Muscle of back (tissue), 3 donors: ENCODE measurements at regions not wholly inside any gene's neighbourhood (a gene's known extent, or its start where the extent isn't known, plus 50 kb on each side); places are given as distances from the start of the nearest gene placed in this dataset.

ENCODE experiments used
- DNase-seq, 3 donors: peaks; one replicate each; pipeline versions ENCODE4 v3.0.0 to v3.0.0-alpha.2; 2013

DNA sequence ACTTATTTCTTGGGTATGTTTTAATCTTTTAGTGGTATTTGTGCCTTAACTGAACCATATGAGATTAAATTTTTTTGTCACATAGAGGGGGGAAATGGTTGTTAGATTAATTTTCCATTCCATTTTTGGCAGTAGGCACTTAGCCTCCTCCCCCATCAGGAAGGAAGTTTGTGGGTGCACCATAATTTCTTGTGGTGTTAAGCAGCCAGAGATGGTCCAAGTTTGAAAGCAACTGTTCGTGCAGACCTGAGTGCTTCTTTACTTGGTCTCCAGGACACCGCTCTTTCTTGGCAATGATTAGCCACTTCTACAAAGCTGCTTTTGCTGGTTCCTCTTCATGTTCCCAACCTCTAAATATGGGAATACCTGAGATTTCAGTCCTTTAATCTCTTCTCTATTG lies 92.7 kb upstream of the RPL34 start:
- DNase-seq: no peak

DNA sequence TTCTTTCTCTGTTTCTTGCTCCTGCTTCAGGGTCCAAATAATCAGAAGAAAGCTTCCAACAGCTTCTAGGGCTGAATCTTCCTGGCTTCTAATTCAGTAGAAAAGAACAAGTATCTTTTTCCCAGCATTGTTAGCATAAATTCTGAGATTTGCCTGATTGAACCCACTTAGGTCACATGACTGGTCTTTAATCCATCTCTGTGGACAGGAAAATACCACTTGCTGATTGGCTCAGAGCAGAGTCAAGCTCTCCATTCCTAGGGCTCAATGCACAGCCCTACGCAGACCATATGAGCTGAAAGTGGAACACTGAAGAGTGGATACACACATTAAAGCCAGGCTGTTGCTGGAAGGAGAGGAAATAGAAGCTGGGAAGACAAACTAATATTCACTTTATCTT lies 99.6 kb upstream of the RPL34 start:
- DNase-seq: no peak

DNA sequence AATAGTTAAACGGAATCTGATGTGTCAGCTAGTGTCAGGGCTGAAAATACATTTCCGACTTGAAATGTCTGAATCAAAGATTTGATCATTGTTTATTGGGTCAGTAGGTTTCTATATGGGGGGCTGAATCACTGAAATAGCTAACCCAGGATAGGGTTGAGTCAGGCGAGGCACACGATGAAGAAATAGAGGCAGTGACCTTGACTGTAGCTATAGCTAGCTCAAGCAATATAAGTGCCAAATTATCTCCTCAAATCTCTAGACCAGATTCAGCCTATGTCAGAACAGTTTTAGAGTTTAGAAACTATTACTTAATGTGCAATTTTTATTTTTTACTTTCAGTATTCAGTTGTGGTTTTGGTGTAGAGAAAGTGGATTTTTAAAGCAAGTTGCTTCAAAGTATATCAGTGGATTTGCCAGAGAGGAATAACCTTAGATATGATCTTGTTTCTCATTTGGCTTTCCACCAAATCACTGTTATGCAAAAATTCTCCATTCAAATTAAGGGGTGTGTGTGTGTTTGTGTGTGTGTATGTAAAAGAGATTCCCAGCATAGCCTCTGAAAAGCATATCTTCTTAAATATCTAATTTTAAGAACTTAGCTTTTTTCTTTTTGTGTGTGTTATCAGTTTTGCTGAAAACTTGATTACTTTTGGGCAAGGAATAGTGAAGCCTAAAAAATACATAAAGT lies 100.3 kb upstream of the RPL34 start:
- DNase-seq: no peak

DNA sequence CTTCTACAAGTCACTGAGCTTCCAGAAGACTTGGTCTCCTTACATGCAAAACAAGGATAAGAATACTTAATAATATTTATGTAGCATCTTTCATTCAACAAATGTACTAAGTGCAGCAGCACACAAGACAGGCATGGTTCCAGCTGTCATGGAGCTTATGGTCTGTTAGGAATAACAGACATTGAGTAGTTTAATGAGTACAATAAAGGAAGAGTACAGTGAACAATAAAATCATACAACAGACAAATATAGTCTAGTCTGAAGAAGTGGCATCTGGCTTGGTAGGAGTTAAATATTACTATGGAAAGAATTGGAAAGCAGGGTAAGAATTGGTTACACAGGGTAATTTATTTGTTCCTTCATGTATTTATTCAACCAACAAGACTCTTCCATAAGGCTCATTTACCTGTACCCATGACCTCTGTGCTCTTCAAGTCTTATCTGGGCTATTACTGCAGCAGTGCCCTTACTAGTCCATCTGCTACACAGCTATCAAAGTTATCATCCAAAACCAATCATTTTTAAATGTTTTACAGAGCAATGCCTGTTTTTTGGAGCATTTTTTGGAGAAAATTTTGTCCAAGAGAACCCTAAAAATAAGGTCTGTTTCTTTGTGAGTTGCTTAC lies 101.1 kb upstream of the RPL34 start:
- DNase-seq: no peak

DNA sequence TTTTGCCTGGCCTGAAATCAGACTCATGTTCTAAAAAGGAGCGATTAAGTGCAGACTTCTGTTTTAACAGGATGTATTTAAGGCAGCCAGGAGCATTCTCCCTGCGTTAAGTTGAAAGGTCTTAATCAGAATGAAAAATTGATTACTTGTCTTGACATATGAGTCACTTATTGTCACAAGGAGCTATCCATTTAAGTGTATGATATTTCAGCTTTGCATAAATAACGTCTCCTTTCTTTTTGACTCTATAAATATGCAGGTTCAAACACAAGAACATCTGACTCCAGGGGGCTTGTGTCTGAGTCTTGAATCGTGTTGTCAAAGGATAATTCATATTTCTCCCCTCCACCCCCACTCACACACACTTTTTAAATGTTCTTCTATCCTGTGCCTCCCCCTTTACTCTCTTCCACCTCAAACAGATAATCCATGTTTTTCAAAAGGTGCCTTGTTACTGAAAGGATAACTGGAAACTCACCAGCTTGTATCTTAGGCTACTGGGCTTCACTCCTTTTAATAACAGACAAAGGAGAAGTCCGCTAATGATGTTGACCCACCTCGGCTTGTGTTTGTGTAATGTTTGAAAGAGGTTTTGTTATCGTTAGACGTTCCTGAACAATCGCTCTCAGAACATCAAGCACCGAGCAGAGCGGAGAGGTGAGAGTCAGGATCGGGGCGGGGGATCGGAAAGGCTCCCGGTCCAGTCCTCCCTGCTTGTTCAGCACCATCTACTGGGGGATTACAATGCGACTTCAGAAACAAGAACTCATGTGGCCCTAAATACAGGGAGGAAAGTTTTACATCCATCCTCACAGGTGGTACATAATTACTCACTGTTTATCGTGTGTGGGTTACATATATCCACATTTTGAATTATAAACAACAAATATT lies 107.5 kb upstream of the RPL34 start:
- DNase-seq: peak; percentile 22 to 57 (median 42)

DNA sequence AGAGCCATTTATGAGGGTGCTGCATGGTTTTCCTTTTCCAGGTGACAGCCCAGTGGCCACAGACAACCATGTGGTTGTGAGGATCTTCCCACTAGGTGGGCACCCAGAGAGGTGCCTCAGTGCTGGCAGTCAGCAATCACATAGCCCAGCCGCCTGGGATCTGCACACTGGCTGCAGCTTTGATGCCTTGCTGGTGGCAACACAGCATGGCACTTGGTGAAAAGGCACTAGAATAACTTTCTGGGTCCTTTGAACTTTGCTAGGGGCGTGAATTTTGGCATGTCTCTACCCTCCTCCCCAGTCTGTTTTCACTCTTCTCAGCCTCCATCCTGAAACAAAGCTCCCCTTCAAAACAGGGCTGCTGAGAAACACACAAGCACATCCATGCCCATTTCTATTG lies 108.8 kb upstream of the RPL34 start:
- no peak for DNase-seq

DNA sequence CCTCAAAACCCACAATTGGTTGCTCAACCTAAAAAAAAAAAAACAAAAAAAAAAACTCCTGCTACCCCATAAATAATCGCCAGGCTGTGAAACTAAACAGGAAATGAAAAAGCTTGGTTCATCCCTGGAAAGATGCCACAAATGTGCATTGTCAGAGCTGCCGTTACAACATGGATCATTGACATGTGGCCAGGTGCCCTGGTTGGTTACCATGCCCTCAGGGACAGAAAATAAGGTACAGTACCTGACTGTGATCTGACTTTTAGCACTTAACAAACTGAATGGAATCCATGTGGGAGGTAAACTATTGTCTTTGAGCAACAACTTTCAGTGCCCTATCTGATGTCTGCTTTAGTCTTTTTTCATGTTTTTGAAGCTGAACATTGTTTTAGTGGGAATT lies 118.0 kb upstream of the RPL34 start:
- no peak for DNase-seq

DNA sequence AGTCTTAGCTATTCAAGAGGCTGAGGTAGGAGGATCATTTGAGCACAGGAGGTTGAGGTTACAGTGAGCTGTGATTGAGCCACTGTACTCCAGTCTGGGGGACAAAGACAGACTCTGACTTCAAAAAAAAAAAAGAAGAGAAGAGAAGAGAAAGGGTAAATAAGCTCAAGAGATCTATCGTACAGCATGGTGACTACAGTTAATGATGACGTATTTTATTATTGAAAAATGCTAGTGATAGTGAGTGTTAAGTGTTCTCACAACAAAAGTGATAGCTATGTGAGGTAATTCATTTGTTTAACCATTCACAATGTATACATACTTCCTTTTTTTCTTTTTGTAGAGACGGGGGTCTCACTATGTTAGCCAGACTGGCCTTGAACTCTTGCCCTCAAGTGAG lies 121.5 kb upstream of the RPL34 start:
- no peak for DNase-seq

DNA sequence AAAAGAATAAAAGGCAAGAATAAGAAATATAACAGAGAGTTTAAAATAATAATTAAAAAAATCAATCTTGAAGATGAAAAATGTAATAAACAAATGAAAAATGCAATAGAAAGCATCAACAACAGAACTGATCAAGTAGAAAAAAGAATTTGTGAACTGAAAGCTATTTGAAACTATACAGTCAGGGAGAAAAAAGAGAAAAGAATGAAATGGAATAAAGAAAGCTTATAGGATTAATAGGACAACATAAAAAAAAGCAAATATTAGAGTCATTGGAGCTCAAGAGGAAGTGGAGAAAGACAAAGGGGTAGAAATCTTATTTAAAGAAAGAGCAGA lies 126.8 kb upstream of the RPL34 start:
- no peak for DNase-seq

DNA sequence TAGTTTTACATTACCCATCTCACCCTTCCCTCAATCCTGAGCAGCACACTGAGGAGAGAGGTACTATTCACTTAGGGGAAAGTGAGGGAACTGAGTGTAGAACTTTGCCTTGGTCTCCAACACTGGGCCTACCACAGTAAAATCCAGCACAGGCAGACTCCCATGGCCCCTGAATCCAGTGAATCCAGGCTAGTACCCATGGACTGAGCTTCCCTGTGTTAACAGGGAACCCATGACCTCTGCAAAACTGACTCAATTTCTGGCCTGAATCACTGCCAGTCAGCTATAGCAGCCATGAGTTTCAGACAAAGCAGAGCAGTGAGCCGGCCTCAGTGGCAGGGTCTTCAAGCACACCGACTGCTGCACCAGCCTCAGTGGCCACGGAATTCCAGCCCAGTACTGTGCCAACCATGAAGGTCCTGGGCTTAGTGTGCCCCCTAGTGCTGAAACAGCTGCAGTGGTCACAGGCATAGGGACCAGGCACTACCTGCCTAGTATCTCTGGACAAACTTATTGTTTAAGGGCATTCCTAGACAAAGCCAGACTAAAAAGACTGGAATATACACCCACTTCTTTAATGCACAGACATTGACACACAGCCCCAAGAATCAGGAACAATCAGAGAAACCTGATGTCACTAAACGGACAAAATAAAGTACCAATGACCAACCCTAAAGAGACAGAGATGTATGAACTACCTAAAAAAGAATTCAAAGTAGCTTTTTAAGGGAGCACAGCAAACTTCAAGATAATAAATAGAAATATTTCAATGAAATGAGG lies 127.4 kb upstream of the RPL34 start:
- DNase-seq: no peak

DNA sequence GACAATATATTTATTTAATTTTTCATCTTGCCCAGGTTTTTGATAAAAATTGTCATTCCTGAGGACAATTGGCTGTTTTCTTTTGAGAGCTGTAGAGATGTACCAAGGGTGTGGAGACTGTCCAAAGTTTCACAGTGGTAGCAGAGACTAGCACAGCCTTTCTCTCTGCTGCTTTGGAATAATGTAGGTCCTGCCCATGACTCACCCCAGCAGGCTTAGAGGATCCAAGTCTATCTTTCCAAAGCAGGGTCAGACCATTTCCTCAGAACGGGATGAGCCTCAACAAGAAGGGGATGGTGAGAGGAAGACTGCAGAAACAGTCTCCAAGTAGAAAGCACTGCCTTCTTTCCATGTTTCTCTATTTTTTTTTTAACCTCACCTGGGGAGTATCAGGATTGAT lies 131.5 kb upstream of the RPL34 start:
- DNase-seq: no peak

DNA sequence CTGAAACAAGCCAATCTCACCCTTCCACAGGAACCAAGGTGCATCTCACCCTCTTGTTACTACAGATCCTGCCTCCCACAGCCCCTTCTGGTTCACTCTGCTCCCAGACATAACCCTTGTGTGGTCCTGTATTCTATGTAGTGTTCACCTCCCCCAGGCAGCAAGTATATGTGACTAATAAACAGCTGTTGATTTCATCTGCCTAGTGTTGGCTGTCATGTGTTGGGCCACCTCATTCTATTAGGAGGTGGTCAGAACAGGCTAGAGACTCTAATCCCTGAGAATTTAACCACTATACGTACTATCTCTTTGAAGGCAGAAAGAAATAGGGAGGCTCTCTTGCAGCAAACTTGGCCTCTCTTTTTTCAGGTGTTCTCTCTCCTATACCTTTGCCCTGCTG lies 134.3 kb upstream of the RPL34 start:
- DNase-seq: no peak

DNA sequence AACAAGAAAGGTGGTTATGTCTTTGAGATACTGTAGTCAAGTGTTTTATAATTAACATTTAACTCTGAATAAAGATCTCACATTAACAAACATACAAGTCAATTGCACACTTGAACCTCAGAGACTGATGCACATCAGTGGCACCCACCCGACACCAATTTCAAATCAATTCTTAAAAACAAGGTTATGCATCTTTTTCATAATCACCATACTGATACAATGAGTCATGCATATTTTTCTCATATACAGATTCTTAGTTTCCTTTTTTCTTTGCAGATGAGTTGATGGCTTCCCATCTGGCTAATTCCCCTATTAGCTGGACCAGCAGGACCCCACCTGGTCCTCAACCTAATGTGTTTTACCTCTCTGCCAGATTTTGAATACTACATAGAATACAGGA lies 136.2 kb upstream of the RPL34 start:
- DNase-seq: no peak

DNA sequence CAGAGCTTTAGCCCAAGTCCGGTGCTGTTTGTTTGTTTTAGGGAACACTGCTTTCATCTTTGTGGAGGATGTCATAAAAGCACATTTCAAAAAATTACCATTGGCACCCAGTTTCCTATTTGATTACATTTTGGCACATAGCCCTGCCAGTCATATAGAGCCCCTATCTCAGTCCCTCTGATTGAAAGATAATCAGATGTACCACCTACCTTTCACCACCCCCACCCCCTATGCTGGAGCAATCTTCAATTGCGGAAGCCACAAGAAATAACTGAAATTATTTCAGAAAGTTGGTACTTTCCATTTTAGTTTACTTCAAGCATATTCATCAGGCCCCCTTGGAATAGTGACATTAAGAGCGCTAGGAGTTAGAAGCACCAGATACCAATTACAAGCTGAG lies 136.7 kb upstream of the RPL34 start:
- DNase-seq: no peak

DNA sequence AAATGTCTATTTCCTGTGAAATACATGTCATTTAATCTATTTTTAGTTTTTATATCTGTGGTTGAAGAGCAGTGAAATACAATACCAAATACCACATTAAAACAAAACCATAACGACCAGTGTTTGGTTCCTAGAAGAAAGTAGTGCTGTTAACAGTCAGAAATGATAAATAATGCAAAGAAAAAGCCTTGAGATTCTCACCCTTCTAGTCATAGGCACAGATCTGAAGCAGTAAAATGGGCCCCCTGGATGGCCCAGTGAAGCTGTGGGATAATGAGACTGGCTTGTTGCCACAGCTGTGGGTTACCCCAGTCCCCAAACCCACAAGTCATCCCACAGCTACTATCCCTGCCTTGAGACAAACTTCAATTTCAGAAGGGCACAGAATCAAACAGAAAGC lies 137.3 kb upstream of the RPL34 start:
- DNase-seq: no peak

DNA sequence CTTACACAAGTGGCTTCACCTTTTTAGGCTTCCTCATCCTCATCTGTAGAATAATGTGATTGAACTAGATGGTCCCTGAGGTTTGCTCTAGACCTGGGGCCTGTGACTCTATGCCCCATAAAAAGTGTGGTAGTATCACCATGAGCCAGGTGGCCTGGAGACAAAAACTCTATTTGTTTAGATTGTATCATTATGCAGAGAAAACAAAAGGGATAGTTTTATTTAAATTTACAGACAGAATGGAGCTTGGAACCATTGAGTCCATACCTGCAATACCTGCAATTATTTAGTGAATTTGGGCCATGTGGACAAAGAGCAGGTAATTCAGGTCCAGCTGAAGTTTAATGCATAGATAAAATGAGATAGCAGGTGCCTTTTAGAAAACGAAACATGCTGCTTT lies 139.5 kb upstream of the RPL34 start:
- DNase-seq: no peak

DNA sequence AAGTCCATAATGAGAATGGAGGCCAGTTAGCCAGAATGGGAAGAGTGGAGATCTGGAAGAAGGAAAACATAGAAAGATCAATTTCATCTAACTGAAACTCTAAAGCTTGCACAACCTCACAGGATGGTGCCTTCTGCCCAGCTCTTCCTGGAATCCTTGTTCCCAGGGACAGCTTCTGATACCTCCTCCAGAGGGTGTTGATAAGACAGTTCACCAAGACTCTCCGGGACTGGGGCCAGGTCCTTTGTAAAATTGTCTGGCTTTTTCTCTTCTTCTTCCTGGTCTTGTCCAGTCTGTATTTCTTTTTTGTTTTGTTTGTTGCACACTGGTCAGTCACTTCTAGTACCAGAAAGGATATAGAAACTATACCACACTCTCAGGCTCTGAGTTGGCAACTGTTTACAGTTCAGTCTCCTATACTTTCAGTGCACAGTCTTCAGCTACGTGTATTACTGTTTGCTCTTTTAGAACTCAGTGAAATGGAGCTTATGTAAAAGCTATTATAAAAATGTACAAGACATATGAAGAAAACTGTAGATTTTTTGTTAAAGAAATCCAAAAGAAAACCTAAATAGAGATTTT lies 142.8 kb upstream of the RPL34 start:
- DNase-seq: no peak

DNA sequence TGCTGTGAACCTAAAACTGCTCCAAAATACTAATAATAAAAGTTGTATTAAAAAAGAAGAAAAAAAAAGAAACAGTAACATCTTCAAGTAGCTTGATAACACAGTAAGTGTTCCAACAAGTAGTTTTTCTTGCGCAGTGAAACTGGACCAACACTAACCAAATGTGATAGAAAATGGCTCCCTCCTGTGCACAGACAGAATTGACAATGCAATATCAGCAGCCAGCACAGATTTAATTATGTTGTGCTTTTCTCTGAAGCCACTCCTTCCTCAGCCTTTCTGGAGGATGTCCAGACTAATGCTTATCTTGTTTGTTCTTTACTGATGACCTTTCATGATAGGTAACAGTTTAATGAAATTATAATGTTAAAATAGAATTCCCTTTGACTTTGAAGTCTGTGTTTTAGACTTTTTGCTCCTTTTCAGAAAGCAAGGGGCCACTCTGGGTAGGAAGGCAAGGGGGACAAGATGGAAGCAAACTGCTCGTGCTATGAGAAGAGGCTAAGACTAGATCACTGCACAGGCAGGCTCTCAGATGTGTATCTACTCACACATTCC lies 147.1 kb upstream of the RPL34 start:
- DNase-seq: no peak

DNA sequence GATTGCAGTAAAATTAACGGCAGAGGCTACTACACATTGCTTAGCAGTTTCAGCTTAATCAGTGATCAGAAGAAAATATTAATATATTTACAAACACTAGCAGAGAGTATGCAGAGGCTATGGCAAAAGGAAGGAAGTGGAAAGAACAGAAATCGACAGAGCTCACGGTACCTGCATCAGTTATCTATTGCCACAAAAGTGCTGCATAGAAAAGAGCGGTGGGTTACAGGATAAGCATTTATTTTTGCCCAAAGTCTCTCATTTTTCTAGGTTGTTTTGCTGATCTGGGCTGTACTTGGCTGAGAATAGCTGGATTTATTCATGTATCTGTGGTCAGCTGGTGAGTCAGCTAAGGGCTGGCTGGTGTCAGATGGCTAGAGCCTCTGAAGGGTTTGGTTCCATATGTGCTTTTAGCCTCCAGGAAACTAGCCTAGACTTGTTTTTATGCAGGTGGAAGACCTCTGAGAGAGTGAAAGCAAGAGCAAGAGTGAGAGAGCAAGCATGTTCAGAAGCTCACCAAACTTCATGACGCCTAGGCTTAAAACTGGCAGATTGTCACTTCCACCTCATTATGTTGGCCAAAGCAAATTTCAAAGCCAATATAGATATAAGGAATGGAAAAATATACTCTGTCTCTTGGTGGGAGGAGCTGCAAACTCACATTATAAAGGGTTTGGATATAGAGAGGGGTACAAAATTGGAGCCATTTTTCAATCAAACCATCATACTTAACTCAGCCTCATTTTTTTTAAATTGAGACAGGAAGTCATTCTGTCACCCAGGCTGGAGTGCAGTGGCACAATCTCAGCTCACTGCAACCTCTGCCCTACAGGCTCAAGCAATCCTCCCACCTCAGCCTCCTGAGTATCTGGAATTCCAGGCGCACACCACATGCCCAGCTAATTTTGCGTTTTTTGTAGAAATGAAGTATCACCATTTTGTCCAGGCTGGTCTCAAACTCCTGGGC lies 153.2 kb upstream of the RPL34 start:
- DNase-seq: no peak

DNA sequence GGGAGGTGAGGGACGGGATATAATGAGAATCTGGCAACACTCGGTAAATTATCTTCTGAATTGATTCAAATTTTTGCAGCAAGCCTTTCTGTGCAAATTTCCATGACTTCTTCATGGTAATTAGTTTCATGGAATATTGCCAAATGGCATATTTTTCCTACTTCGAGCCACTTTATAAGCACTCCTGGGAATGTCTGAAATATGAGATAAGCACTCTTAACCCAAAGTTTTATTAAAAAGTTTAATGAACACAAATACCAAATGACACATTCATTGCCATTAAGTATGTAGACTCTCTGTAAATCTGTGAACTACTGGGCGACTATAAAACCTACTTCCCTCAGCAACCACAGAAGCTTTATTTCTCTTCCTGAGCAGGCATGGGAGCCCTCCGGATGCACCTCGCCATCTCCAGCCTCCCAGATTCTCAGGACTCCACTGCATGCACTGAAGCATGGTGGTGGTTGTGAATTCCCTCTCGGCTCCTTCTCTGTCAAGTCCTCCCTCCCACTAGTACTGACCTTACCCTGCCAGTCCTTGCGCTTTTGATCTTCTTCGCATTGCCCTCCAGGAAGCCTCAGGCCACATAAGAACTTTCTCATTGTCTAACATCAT lies 154.4 kb upstream of the RPL34 start:
- no peak for DNase-seq
